NCI-H1694 (cell line): ENCODE measurements at regions not wholly inside any gene's neighbourhood (a gene's known extent, or its start where the extent isn't known, plus 50 kb on each side); places are given as distances from the start of the nearest gene placed in this dataset.
"Not testable (repeated sequence)": the region's sequence is repeated elsewhere in the genome, so short reads cannot be mapped to it uniquely, and the experiment has no call there.

Experiments
- DNase-seq: peaks from one replicate; lab custom pipeline; 2025; lab: John Stamatoyannopoulos, UW

DNA sequence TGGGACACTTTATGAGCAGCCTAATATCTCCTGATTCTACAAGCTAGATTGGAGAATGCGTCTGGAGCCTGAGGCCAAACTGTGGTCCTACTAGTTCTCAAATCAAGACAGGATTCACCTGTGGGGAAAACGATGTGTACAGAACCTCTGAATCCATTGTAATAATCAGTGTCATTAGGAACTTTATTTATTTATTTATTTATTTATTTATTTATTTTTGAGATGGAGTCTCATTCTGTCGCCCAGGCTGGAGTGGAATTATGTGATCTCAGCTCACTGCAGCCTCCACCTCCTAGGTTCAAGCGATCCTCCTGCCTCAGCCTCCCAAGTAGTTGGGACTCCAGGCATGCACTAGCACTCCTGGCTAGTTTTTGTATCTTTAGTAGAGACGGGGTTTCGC lies 52.6 kb upstream of the KIF26B start:
- not testable (repeated sequence) for DNase-seq

DNA sequence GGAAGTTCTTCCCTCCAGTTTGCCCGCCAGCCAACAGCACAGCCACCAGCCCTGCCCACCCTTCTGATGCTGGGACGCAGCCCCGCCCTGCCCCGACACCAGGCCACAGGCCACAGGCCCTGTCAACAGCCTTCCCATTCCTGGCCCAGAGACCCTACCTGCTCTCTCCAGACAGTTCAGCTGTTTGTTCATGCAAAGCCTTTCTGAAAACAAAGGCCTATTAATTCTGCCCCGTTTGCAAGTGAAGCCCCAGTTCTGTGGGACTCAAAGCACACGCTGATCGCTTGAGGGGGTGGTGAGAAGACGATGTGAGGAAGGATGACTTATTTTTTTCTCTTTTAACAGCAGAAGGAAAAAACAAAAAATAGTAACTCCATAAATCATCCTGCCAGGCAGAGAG lies 55.4 kb upstream of the KIF26B start:
- no peak for DNase-seq

DNA sequence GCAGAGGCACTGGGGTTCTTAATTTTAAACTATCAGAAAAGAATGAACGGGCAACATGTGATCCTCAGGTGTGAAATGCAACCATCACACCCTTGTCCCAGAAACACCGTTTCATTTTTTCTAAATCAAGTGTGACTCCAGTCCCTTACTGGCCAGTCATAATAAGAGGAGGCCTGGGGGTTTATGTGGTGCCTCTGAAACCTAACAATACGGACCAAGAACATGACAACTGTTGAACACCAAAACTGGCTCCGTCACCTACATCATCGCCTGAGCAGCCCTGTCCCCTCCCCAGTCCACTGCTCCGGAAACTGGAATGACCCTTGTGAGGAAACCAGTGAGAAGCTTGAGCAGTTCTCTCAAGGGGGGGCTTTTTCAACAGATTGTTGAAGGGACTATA lies 55.9 kb upstream of the KIF26B start:
- no peak for DNase-seq

DNA sequence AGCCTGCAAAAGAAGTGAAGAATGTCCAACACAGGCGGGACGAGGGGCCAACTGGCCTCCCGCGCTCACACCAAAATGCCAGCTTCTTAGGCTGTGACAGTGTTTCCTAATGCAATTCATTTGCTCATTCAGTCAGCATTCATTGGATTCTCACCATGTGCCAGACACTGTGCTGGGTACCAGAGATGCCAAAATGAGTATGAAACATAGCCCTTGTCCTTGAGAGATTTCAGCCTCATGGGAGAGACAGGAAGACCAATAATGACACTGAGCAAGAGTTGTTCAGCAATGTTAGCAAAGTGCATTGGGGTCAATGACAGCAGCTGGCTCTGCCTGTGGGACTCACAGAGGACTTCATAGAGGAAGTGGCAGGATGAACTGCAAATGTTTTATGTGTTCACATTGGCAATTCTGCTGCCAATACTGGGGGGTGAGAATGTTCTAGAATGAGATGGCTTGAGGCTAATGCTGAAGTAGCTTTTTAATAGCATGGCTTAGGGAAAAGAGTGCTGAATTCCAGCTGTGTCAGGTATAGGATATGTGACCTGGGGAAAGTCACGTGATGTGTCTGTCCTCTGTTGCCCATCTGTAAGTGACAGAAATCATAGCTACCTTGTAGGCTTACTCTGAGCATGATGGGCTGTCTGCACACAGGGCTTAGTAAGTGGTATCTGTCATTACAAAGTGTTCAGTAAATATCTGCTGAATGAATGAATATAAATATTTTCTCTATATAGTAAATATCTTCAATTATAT lies 58.3 kb upstream of the KIF26B start:
- DNase-seq = no peak

DNA sequence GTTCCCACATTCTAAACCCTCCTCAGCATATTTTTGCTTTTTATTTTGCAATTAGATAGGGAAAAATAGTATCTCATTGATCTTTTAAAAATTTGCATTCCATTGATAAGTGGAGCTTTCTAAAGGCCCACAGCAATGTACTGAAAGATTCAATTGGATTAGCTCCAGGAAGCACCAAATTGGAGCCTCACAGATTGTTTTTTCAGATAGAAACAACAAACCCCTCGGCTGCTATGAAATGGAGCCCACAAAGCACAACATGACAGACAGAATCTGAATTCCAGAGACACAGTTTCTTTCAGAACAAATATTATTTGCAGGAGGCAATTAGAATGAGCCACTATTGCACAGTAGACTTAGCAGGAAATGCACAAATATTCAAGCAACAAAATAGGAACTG lies 58.9 kb upstream of the KIF26B start:
- DNase-seq = no peak

DNA sequence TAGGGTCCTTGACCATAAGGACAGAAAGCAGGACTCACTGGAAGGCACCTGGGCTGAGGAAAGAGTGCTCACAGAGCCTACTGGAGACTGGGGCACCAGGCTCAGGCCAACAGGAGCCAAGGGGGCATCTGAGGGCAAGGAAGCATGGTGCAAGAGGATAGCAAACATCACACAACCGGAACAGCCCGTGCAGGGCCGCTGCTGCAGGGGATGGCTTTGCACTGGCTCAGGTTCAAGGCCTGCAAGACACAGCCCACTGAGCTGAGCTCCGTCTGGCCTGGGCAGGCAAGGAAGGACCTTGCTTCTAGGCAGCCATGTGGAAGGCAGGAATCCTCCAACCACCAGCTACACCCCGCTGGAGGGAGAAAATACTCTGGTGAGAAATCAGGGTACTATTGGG lies 59.8 kb upstream of the KIF26B start:
- DNase-seq = no peak

DNA sequence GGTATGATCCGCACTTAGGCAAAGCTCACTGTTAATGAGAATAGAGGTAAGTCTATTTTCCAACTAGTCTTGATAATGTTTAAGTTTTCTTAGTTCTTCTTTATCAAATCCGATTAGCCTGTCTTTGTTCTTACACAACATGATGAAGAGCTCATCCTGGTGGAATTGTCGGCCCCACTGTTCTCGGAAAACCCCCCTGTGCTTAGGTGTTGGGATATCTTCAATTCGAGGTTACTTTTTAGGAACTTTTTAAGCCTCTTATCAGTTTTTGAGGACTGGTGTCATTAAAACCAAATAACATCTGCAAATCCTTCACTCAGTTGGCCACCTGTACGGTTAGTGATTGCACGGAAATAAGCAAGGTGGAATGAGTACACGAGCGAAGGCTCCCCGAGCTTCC lies 60.7 kb upstream of the KIF26B start:
- no peak for DNase-seq

DNA sequence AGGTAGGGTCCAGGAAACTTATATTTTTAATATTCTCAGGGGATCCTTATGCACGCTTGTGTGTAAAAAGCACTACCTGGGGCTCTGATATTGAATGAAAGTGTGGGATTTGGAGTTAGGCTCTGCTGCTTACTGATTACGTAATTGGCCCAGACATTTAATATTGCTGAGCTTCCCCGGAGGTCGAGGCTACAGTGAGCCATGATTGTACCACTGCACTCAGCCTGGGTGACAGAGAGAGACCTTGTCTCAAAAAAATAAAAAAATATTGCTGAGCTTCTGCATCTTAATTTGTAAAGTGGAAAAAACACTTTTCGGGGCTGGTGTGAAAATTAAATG lies 62.2 kb upstream of the KIF26B start:
- DNase-seq = no peak

DNA sequence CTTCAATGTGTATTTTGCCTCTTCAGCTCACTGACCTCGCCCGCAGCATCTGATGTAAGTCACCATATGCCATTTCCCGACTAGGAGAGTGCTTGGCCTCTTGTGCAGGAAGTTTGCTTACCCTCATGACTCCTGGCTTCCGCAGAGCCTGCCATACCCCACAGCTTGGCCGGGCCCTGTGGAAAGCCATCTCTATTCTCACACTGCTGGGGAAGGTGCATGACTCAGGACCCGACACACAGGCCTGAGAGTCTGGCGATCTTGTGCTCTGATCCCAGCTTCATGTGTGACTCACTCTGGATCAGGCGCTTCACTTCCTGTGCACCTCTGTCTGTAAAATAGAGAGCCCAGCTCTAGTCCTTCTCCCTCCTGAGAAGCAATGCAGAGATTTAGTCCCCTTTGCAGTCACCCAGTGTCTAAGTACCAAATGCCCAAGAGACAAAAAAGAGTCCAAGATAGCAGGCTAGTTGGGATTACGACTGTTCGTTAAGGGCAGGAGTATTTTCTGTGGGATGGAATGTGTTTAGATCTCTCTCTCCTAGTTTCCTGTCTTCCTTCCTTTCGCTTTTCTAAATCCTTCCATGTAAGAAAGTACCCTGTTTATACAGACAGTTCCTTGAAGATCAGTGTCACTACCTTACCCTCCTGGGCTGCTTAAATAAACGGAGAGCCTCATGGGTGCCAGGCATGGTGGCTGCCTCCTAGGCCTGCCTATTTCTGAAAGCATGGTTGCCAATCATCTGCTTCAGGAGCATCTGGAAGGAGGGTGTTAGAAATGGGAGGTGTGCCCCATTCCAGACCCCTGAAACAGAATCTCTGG lies 62.8 kb upstream of the KIF26B start:
- DNase-seq = no peak

DNA sequence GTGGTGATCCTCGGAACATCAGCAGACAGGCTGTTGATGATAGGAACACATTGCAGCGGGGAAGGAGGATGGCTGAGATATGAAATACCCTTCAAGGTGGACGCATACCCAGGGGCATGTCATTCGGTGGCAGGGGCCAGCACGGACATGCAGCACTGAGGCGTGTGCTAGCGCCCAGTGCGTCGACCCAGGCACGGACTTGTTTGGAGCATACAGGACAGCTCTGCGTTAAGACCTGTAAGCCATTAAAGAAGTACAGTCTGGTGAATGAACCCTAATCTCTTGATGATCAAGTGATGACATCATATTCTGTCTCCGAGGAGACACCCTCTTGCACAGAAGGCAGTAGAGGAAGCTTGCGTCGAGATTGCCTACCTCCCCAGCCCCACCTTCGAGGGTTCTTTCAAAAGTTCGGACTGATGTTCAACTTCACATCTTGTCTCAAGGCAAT lies 63.6 kb upstream of the KIF26B start:
- DNase-seq = no peak

DNA sequence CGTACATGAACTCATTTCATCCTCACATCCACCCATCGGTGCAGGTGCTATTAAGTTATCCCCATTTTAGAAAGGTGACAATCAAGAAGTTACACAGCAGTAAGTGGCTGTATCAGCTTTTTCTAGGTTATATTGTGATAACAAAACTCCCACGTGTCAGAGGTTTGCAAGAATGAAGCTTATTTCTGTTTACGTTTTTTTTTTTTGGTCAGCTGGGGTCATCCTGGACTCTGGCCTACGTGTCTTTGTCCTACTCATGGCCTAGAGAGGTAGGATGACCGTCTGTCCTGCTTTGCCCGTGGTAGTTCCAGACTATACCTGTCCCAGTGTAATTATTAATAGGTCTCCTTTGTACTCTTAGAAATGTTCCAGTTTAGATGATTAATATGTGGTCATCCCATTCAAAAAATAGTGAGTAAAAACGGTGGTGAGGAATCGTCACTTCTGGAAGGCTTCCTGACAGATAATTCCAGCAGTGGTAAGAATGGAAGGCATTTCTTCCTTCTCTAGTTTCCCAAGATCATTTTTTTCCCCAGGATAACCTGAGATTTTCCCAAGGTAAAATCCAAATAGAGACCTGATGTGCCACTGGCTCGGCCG lies 64.2 kb upstream of the KIF26B start:
- DNase-seq = no peak

DNA sequence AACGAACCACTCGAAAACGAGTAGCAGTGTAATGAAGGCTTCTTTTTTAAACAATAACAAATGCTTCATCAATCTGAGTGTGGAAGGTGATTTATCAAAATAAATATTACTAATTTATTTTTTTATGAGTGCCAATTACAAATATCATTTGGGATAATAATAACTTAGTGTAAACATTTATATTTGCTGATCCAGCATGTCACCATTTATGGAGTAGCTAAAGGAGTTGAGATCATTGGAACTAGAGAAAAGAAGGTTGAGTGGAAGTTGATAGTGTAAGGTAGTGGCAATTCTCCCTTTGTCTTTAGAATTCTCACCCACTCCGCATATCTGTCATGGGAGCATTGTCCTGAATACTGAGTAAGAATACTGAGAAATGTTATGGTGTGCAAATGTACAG lies 67.1 kb upstream of the KIF26B start:
- no peak for DNase-seq

DNA sequence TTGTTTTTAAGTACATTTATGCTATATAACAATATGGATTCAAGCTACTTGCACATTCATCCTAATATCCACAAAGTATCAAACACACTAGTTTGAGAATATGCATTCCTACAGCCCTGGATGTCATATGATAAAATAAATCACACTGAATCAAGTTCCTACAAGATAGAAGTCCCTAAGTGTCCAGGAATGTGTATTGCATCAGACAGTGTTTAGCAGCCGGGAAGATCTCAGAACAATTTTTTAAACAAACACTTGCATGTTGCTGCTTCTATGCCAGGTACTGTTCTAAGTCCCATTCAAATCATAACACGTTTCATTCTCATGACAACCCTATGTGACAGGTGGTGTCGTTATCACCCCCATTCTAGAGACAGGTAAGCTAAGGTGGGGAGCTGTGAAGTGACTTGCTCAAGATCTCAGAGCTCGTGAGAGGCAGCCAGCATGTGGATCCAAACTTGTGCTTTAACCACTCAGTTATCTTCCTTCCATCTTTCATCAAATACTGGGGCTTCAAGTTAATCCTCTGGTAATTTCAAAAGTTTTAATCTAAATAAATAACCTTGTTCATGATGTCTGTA lies 68.3 kb upstream of the KIF26B start:
- DNase-seq = no peak

DNA sequence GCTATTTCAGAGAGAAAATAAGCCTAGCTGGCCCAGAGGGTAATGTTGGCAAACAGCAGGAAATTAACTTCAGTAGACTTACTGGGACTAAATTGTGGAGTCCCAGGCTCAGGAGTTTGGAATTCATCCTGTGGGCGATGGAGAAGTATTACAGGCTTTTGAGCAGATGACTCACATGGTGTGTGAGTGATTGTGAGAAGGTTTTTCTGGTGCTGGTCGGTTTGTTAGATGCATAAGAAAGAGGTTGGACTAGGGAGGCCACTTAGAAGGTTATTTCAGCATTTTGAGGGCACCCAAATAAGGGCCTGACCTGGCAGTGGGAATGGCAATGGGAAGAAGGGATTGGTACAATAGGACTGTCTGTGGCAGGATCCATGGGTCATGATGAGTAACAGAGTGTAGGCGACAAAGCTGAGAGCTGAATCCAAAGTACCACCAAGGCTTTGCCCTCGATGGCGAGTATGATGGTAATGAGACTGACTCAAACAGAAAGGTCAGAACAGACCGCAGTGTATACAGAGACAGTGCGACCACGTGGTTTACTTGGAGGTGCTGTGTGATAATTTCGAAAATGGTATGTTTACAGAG lies 69.2 kb upstream of the KIF26B start:
- DNase-seq = no peak

DNA sequence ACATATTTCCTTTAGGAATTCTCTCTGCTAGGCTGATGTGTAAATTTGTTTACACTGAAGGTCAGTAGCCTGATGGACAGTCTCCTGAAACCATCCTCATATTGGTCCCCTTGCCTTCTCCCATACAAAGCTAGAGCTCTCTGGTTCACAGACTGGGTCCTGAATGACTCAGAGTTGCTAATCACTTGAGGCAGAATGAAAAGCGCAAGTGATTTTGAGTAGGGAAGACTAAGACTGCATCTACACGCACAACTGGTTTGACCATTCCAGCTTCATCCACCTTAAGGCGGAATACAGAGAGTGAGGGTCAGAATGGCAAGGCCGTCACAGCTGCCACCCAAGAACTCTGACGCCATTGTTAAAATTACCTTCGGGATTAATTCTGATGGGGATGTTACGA lies 70.2 kb upstream of the KIF26B start:
- DNase-seq = no peak

DNA sequence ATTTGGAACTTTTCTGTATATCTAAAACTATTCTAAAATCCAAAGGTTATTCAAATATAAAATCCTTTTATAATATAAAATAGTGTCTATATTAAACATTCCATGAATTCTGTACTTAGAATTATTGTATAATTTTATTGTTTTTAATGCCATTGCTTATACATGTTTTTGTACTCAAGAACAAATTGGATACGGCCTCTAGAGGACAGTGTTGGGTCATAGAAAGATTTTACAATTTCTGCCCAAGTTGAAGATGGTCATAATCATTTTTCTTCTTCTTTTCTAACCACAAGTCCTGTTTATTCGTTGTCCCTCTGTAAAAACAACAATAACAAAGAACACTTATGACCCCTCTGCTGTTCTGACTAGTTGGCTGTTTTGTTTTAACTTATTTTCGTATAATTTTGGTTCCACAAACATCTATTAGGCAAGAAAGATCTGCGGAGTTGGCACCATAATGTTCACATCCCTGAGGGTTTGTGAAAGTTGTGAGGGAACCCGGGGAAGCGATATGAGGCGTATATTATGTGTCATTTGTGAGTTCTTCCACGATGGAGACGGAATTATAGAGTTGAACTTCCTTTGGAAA lies 75.7 kb upstream of the KIF26B start:
- DNase-seq = peak; percentile 51

DNA sequence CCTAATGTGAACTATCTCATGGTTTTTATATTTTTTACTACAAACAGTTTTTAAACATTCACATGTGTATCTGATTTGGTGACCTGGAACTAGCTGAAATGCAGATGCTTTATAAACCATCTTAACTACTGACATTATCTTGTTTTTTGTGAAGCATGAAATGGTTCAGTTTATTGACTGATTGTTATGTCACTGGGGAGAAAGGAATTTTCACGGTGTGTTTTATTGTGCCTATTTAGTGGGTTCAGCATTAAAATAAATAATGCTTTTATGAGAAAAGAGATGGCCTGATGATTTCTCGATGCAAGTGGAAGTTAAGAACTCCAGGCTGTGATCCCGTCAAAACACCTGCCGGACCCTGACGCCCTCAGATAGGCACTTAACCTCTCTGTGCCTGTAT lies 79.9 kb upstream of the KIF26B start:
- DNase-seq = no peak

DNA sequence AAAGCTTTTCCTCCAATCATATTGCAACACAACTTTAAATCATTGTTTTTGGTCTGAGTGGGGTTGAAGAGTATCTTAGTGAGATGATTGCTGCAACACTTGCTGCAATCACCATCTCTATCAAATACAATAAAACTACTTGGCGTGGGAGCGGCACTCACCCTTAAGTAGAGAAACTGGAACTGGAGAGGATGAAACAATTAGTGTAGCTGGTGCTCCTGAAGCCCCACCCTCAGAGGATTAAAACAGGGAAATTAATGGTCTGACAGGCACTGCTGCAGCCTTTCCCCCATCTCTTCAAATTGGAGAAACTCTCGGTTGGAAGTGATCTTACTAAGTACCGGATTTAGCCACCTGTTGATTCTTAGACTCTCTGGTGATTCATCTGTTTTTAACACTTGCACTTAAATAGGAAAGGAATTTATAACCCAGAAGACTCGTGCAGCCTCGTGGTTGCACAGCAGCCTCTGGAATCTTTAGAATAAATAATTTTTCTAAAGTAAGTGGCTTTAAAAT lies 80.5 kb upstream of the KIF26B start:
- DNase-seq = no peak

DNA sequence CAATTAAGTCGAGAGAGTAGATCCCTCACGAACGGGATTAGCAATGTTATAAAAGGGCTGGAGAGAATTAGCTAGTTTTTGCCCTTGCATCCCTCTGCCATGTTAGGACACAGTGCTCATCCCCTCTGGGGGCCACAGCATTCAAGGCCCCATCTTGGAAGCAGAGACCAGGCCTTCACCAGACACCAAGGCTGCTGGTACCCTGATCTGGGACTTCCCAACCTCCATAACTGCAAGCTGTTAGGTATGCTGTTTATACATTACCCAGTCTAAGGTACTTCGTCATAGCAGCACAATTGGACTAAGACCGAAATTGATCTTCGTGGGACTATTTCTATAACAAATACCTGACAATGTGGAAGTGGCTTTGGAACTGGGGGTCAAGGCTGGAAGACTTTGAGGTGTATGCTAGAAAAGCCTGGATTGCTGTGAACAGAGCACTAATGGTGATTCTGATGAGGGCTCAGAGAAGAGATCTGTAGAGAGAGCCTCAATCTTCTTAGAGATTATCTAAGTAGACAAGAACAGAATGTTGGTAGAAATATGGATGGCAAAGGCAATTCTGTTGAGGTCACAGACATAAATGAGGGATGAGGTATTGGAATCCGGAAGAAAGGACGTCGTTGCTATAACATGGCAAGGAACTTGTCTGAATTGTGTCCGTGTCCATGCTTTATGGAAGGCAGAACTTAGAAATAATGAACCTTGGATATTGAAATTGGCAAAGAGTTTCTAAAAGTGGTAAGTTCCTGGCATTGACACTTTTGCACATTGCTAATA lies 83.8 kb upstream of the KIF26B start:
- DNase-seq = no peak

DNA sequence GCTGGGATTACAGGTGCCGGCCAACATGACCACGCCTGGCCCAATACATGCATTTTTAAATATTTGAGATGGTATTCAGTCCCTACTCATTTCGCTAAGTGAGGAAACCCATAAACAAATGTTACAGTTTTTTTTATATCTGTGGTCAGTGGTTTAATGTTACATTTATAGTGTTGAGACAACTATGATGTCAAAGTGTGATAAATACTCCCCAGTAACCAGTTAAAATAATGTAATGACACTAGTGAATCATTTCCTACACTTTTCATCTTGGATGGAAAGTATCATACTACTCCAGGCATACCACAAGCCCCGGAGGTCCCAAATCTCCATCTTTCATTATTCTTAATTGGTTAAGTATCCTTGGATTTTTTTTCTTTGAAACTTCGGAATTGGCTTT lies 87.5 kb upstream of the KIF26B start:
- DNase-seq = no peak

DNA sequence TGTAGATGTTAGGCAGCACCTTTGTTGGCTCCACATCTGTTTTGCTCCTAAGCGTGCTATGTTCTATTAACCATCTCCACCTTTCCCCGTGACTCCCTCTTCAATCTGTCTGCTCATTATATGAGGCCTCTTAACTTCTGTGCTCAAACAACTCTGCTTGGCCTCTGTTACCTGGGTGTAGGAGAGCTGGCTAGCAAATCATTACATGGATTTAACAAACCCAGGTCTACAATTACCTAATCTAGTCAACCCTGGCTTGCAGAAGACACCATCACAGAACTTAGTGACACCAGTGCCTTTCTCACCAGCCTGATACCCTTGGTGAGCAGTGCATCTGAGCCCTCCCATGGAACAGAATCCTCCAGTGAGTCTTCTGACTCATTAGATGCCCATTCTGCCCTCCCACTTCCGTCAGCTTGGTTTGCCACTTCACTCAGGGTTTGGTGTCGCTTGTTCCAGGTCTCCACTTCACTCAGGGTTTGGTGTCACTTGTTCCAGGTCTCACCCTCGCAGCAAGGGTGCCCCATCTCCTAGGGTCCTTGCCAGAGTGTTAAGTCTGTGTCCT lies 92.0 kb upstream of the KIF26B start:
- no peak for DNase-seq
